ENCODE measurements at regions not wholly inside any gene's neighbourhood (a gene's known extent, or its start where the extent isn't known, plus 50 kb on each side); places are given as distances from the start of the nearest gene placed in this dataset.

DNA sequence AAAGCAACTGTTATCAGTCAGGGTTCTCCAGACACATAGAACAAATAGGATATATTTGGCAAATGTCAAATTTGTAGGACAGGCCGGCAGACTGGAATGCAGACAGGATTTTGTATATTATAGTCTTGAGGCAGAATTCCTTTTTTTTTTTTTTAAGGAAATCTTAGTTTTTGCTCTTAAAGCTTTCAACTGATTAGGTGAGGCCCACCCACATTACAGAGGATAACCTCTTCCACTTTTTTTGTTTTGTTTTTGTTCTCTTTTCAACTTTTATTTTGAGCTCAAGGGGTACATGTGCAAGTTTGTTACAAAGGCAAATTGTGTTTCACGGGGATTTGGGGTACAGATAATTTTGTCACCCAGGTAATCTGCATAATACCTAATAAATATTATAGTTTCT, 350.2 kb upstream of the CHAC2 start:
- TF ChIP-seq, protein P1, sequence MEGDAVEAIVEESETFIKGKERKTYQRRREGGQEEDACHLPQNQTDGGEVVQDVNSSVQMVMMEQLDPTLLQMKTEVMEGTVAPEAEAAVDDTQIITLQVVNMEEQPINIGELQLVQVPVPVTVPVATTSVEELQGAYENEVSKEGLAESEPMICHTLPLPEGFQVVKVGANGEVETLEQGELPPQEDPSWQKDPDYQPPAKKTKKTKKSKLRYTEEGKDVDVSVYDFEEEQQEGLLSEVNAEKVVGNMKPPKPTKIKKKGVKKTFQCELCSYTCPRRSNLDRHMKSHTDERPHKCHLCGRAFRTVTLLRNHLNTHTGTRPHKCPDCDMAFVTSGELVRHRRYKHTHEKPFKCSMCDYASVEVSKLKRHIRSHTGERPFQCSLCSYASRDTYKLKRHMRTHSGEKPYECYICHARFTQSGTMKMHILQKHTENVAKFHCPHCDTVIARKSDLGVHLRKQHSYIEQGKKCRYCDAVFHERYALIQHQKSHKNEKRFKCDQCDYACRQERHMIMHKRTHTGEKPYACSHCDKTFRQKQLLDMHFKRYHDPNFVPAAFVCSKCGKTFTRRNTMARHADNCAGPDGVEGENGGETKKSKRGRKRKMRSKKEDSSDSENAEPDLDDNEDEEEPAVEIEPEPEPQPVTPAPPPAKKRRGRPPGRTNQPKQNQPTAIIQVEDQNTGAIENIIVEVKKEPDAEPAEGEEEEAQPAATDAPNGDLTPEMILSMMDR (IDR thresholded peaks at IDR 0.05) = no peak
- TF ChIP-seq POLR2A (IDR thresholded peaks at IDR 0.05) (no peak), POLR2AphosphoS5 (IDR thresholded peaks at IDR 0.05) (no peak), EP300 (IDR thresholded peaks at IDR 0.05) (no peak)
